Peyer's patch (tissue), 4 donors: ENCODE measurements at regions not wholly inside any gene's neighbourhood (a gene's known extent, or its start where the extent isn't known, plus 50 kb on each side); places are given as distances from the start of the nearest gene placed in this dataset.

Experiments
- DNase-seq, 3 donors: peaks; one replicate each; pipeline ENCODE4 v3.0.0-alpha.2; 2017 to 2019
- H3K27ac ChIP-seq, 4 donors: fragments of 200-600 bp; sonication (generic); one replicate each; pipeline ENCODE4 v1.5.1; 2016 to 2019
- H3K27me3 ChIP-seq, 2 donors: fragments of 200-600 bp; sonication (generic); one replicate each; pipeline ENCODE4 v1.5.1; 2019
- H3K36me3 ChIP-seq, 3 donors: fragments of 200-600 bp; sonication (generic); one replicate each; pipeline ENCODE4 v1.5.1; 2016 to 2019
- H3K4me1 ChIP-seq, 4 donors: fragments of 200-600 bp; sonication (generic); one replicate each; pipeline ENCODE4 v1.5.1; 2016 to 2019
- H3K4me3 ChIP-seq, 4 donors: fragments of 200-600 bp; sonication (generic); 1 replicate in 3 of 4; 2 replicates in 1 of 4; pipeline ENCODE4 v1.5.1; 2016 to 2019; ENCODE audit warnings: mild to moderate bottlenecking in 1 of 4
- H3K9me3 ChIP-seq, 4 donors: fragments of 200-600 bp; sonication (generic); one replicate each; pipeline ENCODE4 v1.5.1; 2016 to 2019; ENCODE audit warnings: mild to moderate bottlenecking in 1 of 4
- POLR2A ChIP-seq, 2 donors: fragments of 450-650 bp; IDR thresholded peaks; one replicate each; pipeline ENCODE4 v1.5.1; 2017; ENCODE audit warnings: antibody characterized with exemption in 2 of 2, mild to moderate bottlenecking in 2 of 2, moderate library complexity in 2 of 2
- TF ChIP-seq, protein P1 (sequence below), 6 experiments: fragments of 450-650 bp in 4 of 6; fragments of 200-600 bp in 2 of 6; sonication (generic) in 1 of 6; IDR thresholded peaks; one replicate each; pipeline ENCODE4 v1.5.1; 2017 to 2019; ENCODE audit warnings: antibody characterized with exemption in 6 of 6, mild to moderate bottlenecking in 3 of 6, moderate library complexity in 1 of 6

DNA sequence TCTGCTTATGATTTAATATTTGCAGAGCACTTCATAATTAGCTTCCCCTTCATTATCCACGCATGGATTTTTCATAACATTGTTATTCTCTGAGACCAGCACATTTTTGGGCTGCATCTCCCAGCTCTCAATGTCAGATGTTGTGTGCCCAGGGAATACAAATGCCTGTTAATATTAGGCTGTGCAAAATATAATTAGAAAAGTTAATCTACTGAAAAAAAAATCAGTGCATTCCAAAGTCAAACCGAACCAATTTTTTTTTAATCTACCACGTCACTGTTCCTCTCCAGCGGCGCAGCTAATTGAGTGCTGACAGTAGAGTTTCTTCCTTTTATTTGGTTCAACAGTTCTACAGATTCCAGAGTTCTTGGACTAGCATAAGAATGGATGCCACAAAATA, 191.0 kb upstream of the RGS6 start:
- no peak for DNase-seq
- H3K27ac ChIP-seq, result no peak overlapping the region
- peaks cover 0 to 24% (median 0%) of the 10 kb centered on the region in 3 donors for H3K36me3 ChIP-seq
- no peak for TF ChIP-seq POLR2A (IDR thresholded peaks at IDR 0.05)
- TF ChIP-seq, protein P1, sequence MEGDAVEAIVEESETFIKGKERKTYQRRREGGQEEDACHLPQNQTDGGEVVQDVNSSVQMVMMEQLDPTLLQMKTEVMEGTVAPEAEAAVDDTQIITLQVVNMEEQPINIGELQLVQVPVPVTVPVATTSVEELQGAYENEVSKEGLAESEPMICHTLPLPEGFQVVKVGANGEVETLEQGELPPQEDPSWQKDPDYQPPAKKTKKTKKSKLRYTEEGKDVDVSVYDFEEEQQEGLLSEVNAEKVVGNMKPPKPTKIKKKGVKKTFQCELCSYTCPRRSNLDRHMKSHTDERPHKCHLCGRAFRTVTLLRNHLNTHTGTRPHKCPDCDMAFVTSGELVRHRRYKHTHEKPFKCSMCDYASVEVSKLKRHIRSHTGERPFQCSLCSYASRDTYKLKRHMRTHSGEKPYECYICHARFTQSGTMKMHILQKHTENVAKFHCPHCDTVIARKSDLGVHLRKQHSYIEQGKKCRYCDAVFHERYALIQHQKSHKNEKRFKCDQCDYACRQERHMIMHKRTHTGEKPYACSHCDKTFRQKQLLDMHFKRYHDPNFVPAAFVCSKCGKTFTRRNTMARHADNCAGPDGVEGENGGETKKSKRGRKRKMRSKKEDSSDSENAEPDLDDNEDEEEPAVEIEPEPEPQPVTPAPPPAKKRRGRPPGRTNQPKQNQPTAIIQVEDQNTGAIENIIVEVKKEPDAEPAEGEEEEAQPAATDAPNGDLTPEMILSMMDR (IDR thresholded peaks at IDR 0.05), result no peak
- H3K4me3 ChIP-seq, result no peak overlapping the region
- no peaks in the 10 kb centered on the region for H3K9me3 ChIP-seq
- no peaks in the 10 kb centered on the region for H3K27me3 ChIP-seq
- H3K4me1 ChIP-seq, result peaks cover 0 to 5% (median 0%) of the 10 kb centered on the region in 4 donors

DNA sequence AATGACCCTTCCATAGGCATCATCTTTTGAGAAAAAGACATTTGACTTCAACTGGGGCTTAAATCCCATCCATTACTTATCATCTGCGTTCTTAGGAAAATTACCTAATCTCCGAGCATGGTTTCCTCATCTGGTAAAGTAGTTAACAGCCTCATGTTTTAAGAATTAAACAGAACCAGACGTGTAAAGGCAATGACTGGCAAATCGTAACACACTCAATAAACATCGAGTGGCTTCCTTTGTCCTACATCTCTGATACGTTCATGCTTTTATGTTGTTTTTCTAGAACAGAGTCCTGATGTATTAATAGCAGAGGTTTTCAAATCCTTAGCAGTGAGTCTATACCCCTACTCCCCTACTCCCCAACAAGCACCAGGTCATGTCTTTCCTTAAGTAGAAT, 189.7 kb upstream of the RGS6 start:
- Histone ChIP-seq H3K4me1 (peaks cover 0 to 5% (median 0%) of the 10 kb centered on the region in 4 donors), H3K27me3 (no peaks in the 10 kb centered on the region), H3K27ac (no peak overlapping the region), H3K36me3 (peaks cover 0 to 13% (median 0%) of the 10 kb centered on the region in 3 donors), H3K9me3 (peaks cover 0 to 3% (median 0%) of the 10 kb centered on the region in 4 donors), H3K4me3 (no peak overlapping the region)
- no peak for DNase-seq
- TF ChIP-seq, protein P1 (IDR thresholded peaks at IDR 0.05), result no peak
- no peak for TF ChIP-seq POLR2A (IDR thresholded peaks at IDR 0.05)

DNA sequence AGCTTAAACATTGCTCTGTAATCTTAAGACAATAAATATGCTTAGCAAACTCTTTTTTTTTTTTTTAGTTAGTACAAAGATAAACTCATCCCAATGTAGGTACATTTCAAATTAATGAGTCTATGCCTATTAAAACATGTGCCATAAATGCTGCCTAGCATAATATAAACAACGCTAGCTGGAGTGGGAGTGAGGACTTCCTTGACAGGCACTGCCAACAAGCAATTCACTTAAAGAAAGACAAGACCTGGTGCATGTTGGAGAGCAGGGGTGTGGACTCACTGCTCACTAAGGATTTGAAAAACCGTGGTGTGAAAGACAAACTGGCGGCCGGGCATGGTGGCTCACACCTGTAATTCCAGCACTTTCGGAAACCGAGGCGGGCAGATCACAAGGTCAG, 187.2 kb upstream of the RGS6 start:
- H3K9me3 ChIP-seq, result peaks cover 0 to 3% (median 0%) of the 10 kb centered on the region in 4 donors
- H3K4me1 ChIP-seq, result no peaks in the 10 kb centered on the region
- H3K36me3 ChIP-seq, result no peaks in the 10 kb centered on the region
- H3K4me3 ChIP-seq, result no peak overlapping the region
- no peak for DNase-seq
- H3K27me3 ChIP-seq, result no peaks in the 10 kb centered on the region
- TF ChIP-seq POLR2A (IDR thresholded peaks at IDR 0.05), result no peak
- TF ChIP-seq, protein P1 (IDR thresholded peaks at IDR 0.05), result no peak
- no peak overlapping the region for H3K27ac ChIP-seq

DNA sequence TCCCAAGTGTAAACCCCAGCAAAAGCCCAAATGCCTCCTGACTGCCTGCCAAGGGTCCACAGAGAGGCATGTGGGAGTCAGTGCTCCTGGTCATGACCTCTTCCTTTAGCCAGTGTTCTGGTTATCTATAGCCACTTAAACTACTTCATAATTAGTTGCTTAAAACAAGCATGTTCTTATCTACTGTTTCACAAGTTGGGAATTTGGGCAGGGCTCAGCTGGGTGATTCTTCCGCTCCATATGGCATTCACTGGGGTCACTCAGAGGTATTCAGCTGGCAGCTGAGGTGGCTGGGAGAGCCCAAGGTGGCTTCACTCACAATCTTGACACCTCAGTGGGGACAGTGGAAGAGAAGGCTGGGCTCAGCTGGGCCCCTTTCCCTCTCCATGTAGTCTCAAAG, 184.0 kb upstream of the RGS6 start:
- DNase-seq, result no peak
- H3K4me1 ChIP-seq, result peaks cover 0 to 7% (median 0%) of the 10 kb centered on the region in 4 donors
- no peak overlapping the region for H3K27ac ChIP-seq
- no peaks in the 10 kb centered on the region for H3K27me3 ChIP-seq
- no peak for TF ChIP-seq POLR2A (IDR thresholded peaks at IDR 0.05)
- no peaks in the 10 kb centered on the region for H3K36me3 ChIP-seq
- H3K9me3 ChIP-seq, result peaks cover 0 to 3% (median 0%) of the 10 kb centered on the region in 4 donors
- no peak overlapping the region for H3K4me3 ChIP-seq

DNA sequence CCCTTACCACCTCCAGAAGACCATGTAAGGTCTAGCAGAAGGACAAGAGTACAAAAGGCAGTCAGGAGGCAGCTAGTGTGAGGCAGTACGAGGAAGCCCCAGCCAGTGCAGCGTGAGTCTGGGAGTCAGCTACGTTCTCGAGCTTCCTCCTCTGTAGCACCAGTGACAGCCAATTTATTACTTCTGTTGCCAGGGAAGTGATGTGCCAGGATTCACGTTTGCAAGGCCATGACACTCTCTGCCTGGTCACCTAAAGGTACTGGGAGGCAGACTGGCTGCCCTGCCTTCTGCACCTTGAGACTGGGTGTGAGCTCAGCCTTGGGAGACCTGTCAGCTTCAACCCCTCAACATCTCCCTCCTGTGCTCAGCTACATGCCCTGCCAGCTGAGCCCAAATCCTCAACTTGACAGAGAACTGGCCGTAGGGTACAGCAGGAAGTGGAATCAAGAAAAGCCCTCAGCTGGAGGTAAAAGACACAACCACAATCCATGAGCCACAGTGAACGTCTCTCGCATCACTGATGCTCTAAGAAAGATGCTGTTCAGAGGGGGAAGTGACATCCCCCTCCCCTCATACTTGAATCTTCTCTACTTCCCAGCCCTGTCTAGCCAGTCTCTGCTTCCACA, 182.5 kb upstream of the RGS6 start:
- no peak for TF ChIP-seq POLR2A (IDR thresholded peaks at IDR 0.05)
- TF ChIP-seq, protein P1 (IDR thresholded peaks at IDR 0.05), result no peak
- H3K4me3 ChIP-seq, result no peak overlapping the region
- peaks cover 0 to 3% (median 0%) of the 10 kb centered on the region in 4 donors for H3K9me3 ChIP-seq
- H3K27ac ChIP-seq, result no peak overlapping the region
- no peak for DNase-seq
- no peaks in the 10 kb centered on the region for H3K27me3 ChIP-seq
- H3K36me3 ChIP-seq, result no peaks in the 10 kb centered on the region
- peaks cover 0 to 10% (median 0%) of the 10 kb centered on the region in 4 donors for H3K4me1 ChIP-seq

DNA sequence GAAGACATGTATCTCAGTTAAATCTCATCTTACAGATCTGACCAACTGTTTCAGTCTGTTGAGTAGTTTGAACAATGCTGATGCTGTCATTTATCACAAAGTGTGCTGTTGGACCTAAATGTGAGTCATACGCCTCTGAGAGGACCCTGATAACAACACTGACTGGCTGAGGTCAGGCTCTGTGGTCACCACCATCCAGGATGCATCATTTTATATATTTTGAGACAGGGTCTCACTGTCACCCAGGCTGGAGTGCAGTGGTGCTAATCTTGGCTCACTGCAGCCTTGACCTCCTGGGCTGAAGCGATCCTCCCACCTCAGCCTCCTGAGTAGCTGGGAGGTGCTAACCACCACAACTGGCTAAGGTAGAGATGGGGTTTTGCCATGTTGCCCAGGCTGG, 181.0 kb upstream of the RGS6 start:
- TF ChIP-seq POLR2A (IDR thresholded peaks at IDR 0.05), result no peak
- TF ChIP-seq, protein P1 (IDR thresholded peaks at IDR 0.05), result no peak

More for the DNA sequence above, 181.0 kb upstream of the RGS6 start:
- H3K27ac ChIP-seq, result no peak overlapping the region
- no peaks in the 10 kb centered on the region for H3K36me3 ChIP-seq
- no peak for DNase-seq
- H3K4me3 ChIP-seq, result no peak overlapping the region
- H3K27me3 ChIP-seq, result no peaks in the 10 kb centered on the region
- H3K4me1 ChIP-seq, result peaks cover 0 to 10% (median 0%) of the 10 kb centered on the region in 4 donors
- H3K9me3 ChIP-seq, result peaks cover 0 to 3% (median 0%) of the 10 kb centered on the region in 4 donors
